ENCODE measurements at regions not wholly inside any gene's neighbourhood (a gene's known extent, or its start where the extent isn't known, plus 50 kb on each side); places are given as distances from the start of the nearest gene placed in this dataset.

- TF ChIP-seq CTCF (IDR thresholded peaks at IDR 0.05) (no peak), POLR2A (IDR thresholded peaks at IDR 0.05) (no peak), POLR2AphosphoS5 (IDR thresholded peaks at IDR 0.05) (no peak), EP300 (IDR thresholded peaks at IDR 0.05) (no peak)
Observed at GRCh38 chr9:93776873-93777272, 178.3 kb downstream of the BARX1 start.
